HG02571 (cell line): ENCODE measurements at regions not wholly inside any gene's neighbourhood (a gene's known extent, or its start where the extent isn't known, plus 50 kb on each side); places are given as distances from the start of the nearest gene placed in this dataset.

Experiments used
- ATAC-seq: cut with Tn5 transposase; IDR thresholded peaks from one replicate; pipeline ENCODE4 v1.9.1; 2021; ENCODE audit warnings: mild to moderate bottlenecking, moderate library complexity; ENCODE audit not compliant: unreplicated experiment

DNA sequence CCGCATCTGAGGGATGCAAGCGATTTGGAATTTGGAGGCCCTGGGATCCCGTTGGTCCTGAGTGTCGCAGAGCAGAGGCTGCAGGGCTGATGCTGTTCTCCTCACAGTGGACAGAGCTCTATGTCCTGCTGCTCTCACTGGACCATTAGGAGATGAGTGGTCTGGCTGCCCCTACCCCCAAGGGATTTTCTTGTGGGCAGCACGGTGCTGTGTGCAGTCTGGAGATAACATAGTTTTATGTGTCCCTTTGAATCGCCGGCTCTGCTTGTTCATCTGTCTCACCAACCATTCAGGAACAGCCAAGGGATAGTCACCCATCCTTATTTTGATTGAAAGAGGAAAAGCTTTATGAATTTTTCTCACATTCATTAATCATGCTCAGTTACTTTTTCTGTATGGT, 49.9 kb downstream of the CHRM3 start:
- ATAC-seq: no peak

DNA sequence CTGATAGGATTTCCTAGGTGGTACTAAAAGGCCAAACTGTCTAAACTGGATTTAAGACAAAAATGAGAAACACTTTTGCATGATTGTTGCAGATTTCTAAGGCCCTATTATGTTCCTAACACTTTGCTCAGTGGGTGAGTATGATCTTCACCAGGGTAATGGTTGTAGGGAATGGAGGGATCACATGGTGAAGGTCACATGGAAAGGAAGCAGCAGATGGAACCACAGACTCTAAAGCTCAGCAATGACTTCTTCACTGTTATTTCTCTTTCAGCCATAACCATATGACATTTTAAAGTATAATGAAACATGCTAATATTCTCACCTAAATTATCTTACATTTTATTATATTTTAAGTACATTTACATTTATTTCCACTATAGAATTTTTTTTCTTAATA, 51.5 kb downstream of the CHRM3 start:
- no peak for ATAC-seq

GRCh38 chr1:239438891-239439290, 52.5 kb downstream of the CHRM3 start:
- ATAC-seq: no peak

DNA sequence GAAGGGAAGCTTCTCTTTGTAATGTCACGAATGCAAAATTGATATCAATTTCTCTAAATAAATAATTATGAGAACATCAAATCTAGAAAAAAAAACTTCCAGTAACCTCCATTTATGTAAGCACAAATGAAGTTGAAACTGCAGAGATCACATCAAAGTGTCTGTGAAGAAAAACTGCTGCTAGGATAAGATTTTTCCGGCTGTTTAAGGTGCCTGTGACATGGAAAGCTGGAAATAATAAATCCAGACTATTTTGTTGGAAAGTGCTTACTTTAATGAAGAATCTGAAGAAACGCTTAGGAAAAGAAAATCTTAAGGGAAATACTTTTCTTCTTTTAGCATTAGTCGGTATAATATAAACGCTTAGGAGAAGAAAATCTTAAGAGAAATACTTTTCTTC, 57.0 kb downstream of the CHRM3 start:
- ATAC-seq: no peak

DNA sequence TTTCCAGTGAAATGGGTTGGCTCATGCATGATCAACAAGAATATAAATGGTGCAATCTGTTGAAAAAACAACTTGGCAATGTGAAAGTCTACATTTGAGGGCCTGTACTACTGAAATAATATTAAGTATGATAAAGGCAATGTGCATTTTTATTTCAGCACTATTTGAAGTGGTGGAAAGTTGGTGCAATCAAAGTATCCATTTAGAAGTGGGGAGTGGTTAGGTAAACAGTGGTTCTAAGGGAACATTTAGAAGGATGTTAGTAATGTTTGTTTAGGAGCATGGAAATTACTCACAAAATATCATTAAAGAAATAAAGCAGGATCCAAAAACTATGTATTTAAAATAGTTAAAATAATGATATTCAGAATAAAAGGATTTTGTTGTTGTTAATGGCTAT, 60.2 kb downstream of the CHRM3 start:
- ATAC-seq: no peak

DNA sequence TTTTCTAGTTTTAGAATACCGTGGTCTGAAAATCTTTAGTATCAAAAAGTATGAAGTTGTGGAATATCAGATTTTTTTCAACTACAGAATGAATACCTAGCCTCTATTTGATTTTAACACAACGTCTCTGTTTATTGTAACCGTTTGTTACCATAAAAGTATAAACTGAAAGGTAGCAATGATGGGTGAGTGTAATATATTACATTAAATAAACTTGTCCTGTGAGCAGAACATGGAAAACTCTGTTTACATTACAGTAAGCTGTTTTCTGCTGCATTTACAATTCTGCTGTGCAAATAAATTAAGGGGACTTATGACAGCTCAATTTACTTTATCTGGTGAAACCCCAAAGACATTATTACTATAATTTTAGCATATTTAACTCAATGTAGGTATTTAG, 62.5 kb downstream of the CHRM3 start:
- no peak for ATAC-seq

GRCh38 chr1:239455743-239456142, 69.4 kb downstream of the CHRM3 start:
- ATAC-seq: no peak

DNA sequence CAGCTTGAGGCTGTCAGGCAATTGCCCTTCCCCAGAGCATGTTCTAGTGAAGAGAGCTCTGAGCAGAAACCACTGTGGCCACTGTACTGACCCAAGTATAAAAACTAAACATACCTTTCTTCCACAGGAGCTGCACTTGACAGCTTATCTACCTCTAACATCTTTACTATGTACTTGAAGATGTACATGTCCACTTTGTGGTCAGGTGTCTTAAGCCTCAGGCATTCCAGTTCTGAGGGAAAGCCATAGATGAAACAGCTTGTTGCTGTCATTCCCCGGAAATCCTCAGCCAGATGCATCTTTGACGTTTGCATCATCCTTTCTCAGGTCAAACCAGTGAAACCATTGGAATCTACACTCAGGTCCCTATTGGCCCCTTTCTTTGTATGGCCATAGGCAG, 70.4 kb downstream of the CHRM3 start:
- no peak for ATAC-seq

DNA sequence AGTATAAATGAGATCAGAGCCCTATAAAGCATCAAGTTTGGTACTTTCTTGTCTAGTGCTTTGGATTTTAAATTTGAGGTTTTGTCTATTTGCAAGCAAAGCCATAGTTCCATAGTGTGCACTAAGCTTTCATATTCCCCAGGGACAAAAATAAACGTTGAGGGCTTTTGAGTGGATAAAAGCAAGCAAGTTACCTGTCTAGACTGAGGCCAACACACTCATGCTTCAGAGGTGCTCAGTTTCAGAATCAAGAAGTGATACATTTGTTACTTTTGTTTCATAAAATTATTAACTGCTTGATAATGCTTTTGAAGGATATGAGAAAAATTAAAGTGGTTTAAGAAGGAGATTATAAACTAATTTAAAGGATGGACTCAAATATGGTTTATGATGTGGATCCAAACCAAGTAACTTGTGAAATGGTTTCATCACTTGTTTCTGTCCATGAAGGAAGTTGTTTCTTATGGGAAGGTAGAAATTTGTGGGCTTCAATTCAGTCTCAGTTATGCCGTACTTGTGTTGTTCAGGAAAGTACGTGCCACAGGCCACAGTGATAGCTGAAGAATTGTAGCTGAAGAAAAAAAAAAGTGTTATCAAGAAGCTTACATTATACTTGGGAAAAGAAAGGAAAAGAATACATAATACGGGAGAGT, 71.2 kb downstream of the CHRM3 start:
- ATAC-seq: no peak

GRCh38 chr1:239458144-239458500, 71.8 kb downstream of the CHRM3 start:
- ATAC-seq: no peak

DNA sequence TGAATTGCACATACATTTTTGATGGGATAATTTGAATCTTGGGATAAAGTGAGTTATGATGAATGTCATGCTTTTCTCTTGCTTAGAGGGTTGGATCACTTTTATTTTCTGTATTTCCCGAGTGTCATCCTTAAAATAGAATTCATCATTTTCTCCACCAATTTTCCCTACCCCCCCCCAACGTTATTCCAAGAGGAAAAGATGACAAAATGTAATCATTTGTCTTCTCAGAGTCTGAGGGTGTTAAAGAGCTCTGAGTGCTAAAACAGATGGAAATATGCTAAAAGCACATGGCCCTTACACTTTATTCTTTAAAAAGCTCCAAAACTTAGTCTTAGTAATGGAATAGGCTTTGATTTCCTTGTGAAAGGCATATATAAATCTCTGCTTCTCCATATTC, 81.4 kb downstream of the CHRM3 start:
- ATAC-seq: no peak

DNA sequence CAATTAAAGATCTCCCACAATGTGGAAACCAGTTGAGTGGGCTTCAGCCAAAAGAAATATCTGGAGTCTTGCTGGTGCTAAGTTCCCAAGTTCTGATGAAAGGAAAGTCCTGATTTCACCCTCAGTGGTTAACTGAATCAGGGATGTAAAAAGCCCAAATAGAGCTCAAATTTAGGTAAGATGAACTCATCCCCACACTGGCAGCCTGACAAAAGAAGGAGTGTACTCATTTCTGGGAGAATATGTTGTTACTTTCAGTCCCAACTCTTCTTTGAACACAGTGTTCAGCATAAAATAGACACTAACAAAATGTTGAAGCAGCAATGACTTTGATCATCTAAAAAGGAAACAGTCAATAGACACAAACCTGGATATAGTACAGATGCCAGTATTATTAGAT, 91.7 kb downstream of the CHRM3 start:
- no peak for ATAC-seq

DNA sequence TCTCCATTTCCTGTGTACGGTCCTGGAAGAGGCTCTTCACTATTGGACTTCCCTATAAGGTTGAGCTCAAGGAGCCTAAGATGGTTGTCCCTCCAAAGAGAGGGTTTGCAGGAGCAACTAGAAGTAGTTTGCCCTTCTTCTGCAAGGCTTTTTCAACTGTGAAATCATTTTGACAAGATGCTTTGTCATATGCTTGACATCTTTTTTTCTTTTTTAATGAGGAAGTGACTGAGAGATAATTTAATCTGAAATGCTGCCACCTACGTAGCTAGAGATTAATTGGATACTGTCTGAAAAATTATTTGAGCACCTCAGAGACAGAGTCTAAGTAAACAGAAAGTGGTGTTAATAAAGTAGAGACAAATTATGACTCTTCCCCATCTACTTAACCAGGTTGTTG, 97.0 kb downstream of the CHRM3 start:
- no peak for ATAC-seq

DNA sequence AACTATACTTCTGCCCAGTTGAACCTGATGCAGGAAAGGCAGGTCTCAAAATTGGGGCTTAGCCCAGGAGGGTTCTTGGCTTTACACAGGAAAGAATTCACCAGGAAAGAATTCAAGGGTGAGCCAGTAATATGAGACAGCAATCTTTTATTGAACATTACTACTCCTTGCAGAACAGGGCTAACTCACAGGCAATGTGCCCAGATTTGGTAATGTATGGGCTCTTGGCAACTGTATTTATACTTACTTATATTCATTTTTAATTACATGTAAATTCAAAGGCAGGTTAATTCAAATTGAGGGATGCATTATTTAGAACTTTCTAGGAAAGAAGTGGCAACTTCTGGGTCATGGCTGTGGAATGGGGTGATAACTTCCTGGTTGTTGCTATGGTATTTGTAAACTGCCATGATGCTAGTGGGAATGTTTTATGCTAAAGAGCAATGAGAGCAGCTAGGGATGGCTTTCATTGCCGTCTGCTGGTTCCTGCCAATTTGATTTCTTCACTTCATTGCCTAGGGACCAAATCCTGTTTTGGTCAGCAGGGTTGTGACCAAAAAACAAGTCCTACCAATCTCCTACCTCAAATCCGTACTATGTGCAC, 107.5 kb downstream of the CHRM3 start:
- no peak for ATAC-seq

DNA sequence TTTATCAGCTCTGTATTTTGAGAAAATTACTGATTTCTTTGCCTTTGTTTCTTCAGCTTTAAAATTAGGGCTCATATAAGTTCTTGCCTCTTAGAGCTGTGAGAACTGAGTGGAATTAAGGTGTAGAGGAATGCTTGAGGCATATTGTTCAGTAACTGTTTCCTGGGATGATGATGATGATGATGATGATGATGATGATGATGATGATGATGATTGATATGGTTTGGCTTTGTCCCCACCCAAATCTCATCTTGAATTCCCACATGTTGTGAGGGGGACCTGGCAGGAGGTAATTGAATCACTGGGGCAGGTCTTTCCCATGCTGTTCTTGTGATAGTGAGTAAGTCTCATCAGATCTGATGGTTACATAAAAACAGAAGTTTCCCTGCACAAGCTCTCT, 118.7 kb downstream of the CHRM3 start:
- no peak for ATAC-seq

DNA sequence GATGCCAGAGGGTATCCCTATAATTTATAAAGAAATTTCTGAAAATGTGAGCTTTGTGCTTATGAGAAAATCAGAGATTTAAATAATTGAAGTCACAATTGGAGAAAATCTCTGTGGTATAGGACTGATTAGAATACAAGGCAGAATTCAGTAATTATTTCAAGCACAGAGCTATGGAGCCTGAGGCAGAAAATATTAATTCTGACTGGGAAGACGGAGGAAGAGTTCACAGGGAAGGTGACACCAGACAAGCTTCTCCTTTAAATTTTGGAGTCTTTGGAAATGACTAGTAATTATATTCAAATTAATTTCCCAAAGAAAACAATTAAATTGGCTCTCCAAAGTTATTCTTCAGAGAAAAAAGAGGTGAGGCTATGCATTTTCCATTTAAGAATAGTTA, 121.5 kb downstream of the CHRM3 start:
- no peak for ATAC-seq

GRCh38 chr1:239511875-239512274, 125.5 kb downstream of the CHRM3 start:
- no peak for ATAC-seq

GRCh38 chr1:239516579-239516978, 130.2 kb downstream of the CHRM3 start:
- ATAC-seq: no peak

GRCh38 chr1:239526391-239526790, 140.0 kb downstream of the CHRM3 start:
- no peak for ATAC-seq

DNA sequence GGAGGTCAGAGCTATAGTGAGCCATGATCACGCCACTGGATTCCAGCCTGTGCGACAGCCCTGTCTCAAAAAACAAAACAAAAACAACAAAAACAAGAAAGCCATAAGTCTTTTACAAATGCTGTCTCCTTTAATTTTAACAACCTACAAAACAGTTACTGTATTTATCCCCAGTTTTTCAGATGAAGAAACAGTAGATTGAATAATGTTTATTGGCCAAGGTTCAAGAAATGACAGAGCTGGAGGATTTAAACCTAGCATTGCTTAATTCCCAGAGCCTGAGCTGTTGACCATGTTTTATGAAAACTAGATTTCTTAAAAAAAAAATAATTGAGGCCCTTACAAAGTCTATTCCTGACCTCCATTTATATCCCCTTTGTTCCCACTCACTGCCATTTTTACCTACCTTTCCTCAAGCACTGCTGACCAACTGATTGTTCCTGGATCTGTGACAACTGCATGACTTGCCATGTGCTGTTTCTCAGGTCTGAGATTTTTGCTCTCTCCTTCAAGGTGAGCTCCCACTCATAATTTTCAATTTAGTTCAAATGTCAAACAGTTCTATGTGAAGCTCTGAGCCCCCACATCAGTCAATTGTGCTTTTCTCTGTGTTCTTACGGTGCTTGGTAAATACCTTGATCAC, 140.8 kb downstream of the CHRM3 start:
- ATAC-seq: no peak

- ATAC-seq: no peak
Observed at GRCh38 chr1:239536165-239536849, 149.9 kb downstream of the CHRM3 start.

- ATAC-seq: no peak
Observed at GRCh38 chr1:239537795-239538194, 151.4 kb downstream of the CHRM3 start.
